HG02571 (cell line): ENCODE measurements at regions not wholly inside any gene's neighbourhood (a gene's known extent, or its start where the extent isn't known, plus 50 kb on each side); places are given as distances from the start of the nearest gene placed in this dataset.
"Not testable (repeated sequence)": the region's sequence is repeated elsewhere in the genome, so short reads cannot be mapped to it uniquely, and the experiment has no call there.

Source experiments
- ATAC-seq: cut with Tn5 transposase; IDR thresholded peaks from one replicate; pipeline ENCODE4 v1.9.1; 2021; ENCODE audit warnings: mild to moderate bottlenecking, moderate library complexity; ENCODE audit not compliant: unreplicated experiment

- no peak for ATAC-seq
Observed at GRCh38 chrX:859329-859728, 228.7 kb downstream of the SHOX start.

GRCh38 chrX:858542-859078 lies 228.0 kb downstream of the SHOX start:
- ATAC-seq = no peak

GRCh38 chrX:857376-857775 lies 226.8 kb downstream of the SHOX start:
- no peak for ATAC-seq

- no peak for ATAC-seq
Observed at GRCh38 chrX:856566-857290, 226.1 kb downstream of the SHOX start.

- no peak for ATAC-seq
Observed at GRCh38 chrX:853304-853703, 222.7 kb downstream of the SHOX start.

- ATAC-seq = no peak
Observed at GRCh38 chrX:850471-850916, 219.9 kb downstream of the SHOX start.

- no peak for ATAC-seq
Observed at GRCh38 chrX:848386-848785, 217.8 kb downstream of the SHOX start.

- no peak for ATAC-seq
Observed at GRCh38 chrX:843306-843705, 212.7 kb downstream of the SHOX start.

GRCh38 chrX:840556-840955 lies 210.0 kb downstream of the SHOX start:
- no peak for ATAC-seq

- not testable (repeated sequence) for ATAC-seq
Observed at GRCh38 chrX:838666-839065, 208.1 kb downstream of the SHOX start.

- ATAC-seq = not testable (repeated sequence)
Observed at GRCh38 chrX:835857-836256, 205.3 kb downstream of the SHOX start.

- no peak for ATAC-seq
Observed at GRCh38 chrX:830532-830931, 199.9 kb downstream of the SHOX start.

- no peak for ATAC-seq
Observed at GRCh38 chrX:829145-829544, 198.6 kb downstream of the SHOX start.

- ATAC-seq = no peak
Observed at GRCh38 chrX:828411-828959, 197.9 kb downstream of the SHOX start.

- ATAC-seq = no peak
Observed at GRCh38 chrX:826448-826847, 195.9 kb downstream of the SHOX start.

- ATAC-seq = no peak
Observed at GRCh38 chrX:825991-826390, 195.4 kb downstream of the SHOX start.

- ATAC-seq = not testable (repeated sequence)
Observed at GRCh38 chrX:823073-823472, 192.5 kb downstream of the SHOX start.

GRCh38 chrX:821327-822107 lies 190.9 kb downstream of the SHOX start:
- no peak for ATAC-seq

GRCh38 chrX:819684-820083 lies 189.1 kb downstream of the SHOX start:
- ATAC-seq = no peak

GRCh38 chrX:817759-818300 lies 187.2 kb downstream of the SHOX start:
- ATAC-seq = no peak

- not testable (repeated sequence) for ATAC-seq
Observed at GRCh38 chrX:817147-817546, 186.6 kb downstream of the SHOX start.
